Uterus (tissue), 3 donors: ENCODE measurements at regions not wholly inside any gene's neighbourhood (a gene's known extent, or its start where the extent isn't known, plus 50 kb on each side); places are given as distances from the start of the nearest gene placed in this dataset.

Experiments used
- DNase-seq, 2 donors: peaks; one replicate each; pipeline ENCODE4 v3.0.0-alpha.2; 2019 to 2020
- H3K27ac ChIP-seq, 2 donors: fragments of 200-600 bp; sonication (generic); 1 replicate in 1 of 2; 2 replicates in 1 of 2; pipeline ENCODE4 v1.5.1; 2016 to 2018
- H3K27me3 ChIP-seq, 2 donors: fragments of 200-600 bp; sonication (generic); one replicate each; pipeline ENCODE4 v1.5.1; 2018 to 2019; ENCODE audit warnings: control low read depth in 1 of 2
- H3K36me3 ChIP-seq, 2 donors: fragments of 200-600 bp; sonication (generic); one replicate each; pipeline ENCODE4 v1.5.1; 2019; ENCODE audit warnings: control low read depth in 1 of 2
- H3K4me1 ChIP-seq, 2 donors: fragments of 200-600 bp; sonication (generic); one replicate each; pipeline ENCODE4 v1.5.1; 2018 to 2019; ENCODE audit warnings: control low read depth in 1 of 2
- H3K4me3 ChIP-seq, 2 donors: fragments of 200-600 bp; sonication (generic); 1 replicate in 1 of 2; 2 replicates in 1 of 2; pipeline ENCODE4 v1.5.1; 2018 to 2019; ENCODE audit warnings: mild to moderate bottlenecking in 1 of 2
- H3K9me3 ChIP-seq, 2 donors: fragments of 200-600 bp; sonication (generic); one replicate each; pipeline ENCODE4 v1.5.1; 2019; ENCODE audit warnings: control low read depth in 1 of 2
- CTCF ChIP-seq, 4 experiments: fragments of 200-600 bp in 2 of 4; fragments of 450-650 bp in 2 of 4; sonication (generic) in 2 of 4; IDR thresholded peaks; one replicate each; pipeline ENCODE4 v1.5.1; 2016 to 2019; ENCODE audit warnings: antibody characterized with exemption in 4 of 4, mild to moderate bottlenecking in 2 of 4, moderate library complexity in 1 of 4
- POLR2A ChIP-seq, 2 donors: fragments of 450-650 bp; IDR thresholded peaks; one replicate each; pipeline ENCODE4 v1.6.1; 2016; ENCODE audit warnings: antibody characterized with exemption in 2 of 2, mild to moderate bottlenecking in 1 of 2, moderate library complexity in 1 of 2
- intact Hi-C: fragments of 100-400 bp; cut with DNase I; formaldehyde crosslinking; loops from one replicate; pipeline ENCODE4 v1.15.1; 2023; ENCODE audit warnings: low total_unique reads
- donor health status: DM: yes; HTN: yes; CAD: no.

- intact Hi-C loops: no loop called here
- H3K27me3 ChIP-seq: no peaks in the 10 kb centered on the region
- no peaks in the 10 kb centered on the region for H3K9me3 ChIP-seq
- no peak for DNase-seq
- H3K4me3 ChIP-seq: no peak overlapping the region
- TF ChIP-seq POLR2A (IDR thresholded peaks at IDR 0.05): no peak
- H3K4me1 ChIP-seq: no peaks in the 10 kb centered on the region
- H3K36me3 ChIP-seq: no peaks in the 10 kb centered on the region
- no peak overlapping the region for H3K27ac ChIP-seq
Measured at GRCh38 chr14:28607661-28608060, 158.9 kb upstream of the FOXG1 start.

- DNase-seq: no peak
- intact Hi-C loops: no loop called here
- H3K36me3 ChIP-seq: no peaks in the 10 kb centered on the region
- H3K9me3 ChIP-seq: no peaks in the 10 kb centered on the region
- H3K27me3 ChIP-seq: no peaks in the 10 kb centered on the region
- TF ChIP-seq POLR2A (IDR thresholded peaks at IDR 0.05) (no peak), CTCF (IDR thresholded peaks at IDR 0.05) (no peak)
- no peaks in the 10 kb centered on the region for H3K4me1 ChIP-seq
- H3K27ac ChIP-seq: no peak overlapping the region
- no peak overlapping the region for H3K4me3 ChIP-seq
Measured at GRCh38 chr14:28608443-28608842, 158.1 kb upstream of the FOXG1 start.

GRCh38 chr14:28608851-28609828 lies 157.4 kb upstream of the FOXG1 start:
- H3K9me3 ChIP-seq: no peaks in the 10 kb centered on the region
- DNase-seq: no peak
- intact Hi-C loops: no loop called here
- no peak overlapping the region for H3K4me3 ChIP-seq
- no peaks in the 10 kb centered on the region for H3K27me3 ChIP-seq
- TF ChIP-seq POLR2A (IDR thresholded peaks at IDR 0.05) (no peak), CTCF (IDR thresholded peaks at IDR 0.05) (no peak)
- H3K36me3 ChIP-seq: no peaks in the 10 kb centered on the region
- no peaks in the 10 kb centered on the region for H3K4me1 ChIP-seq
- no peak overlapping the region for H3K27ac ChIP-seq

GRCh38 chr14:28612414-28612813 lies 154.2 kb upstream of the FOXG1 start:
- Histone ChIP-seq H3K36me3 (no peaks in the 10 kb centered on the region), H3K27ac (no peak overlapping the region), H3K9me3 (no peaks in the 10 kb centered on the region), H3K27me3 (no peaks in the 10 kb centered on the region), H3K4me3 (no peak overlapping the region), H3K4me1 (no peaks in the 10 kb centered on the region)
- TF ChIP-seq POLR2A (IDR thresholded peaks at IDR 0.05) (no peak), CTCF (IDR thresholded peaks at IDR 0.05) (no peak)
- intact Hi-C loops: no loop called here
- no peak for DNase-seq

GRCh38 chr14:28613532-28613931 lies 153.1 kb upstream of the FOXG1 start:
- intact Hi-C loops: no loop called here
- no peaks in the 10 kb centered on the region for H3K4me1 ChIP-seq
- H3K9me3 ChIP-seq: no peaks in the 10 kb centered on the region
- H3K27ac ChIP-seq: no peak overlapping the region
- no peaks in the 10 kb centered on the region for H3K36me3 ChIP-seq
- TF ChIP-seq POLR2A (IDR thresholded peaks at IDR 0.05) (no peak), CTCF (IDR thresholded peaks at IDR 0.05) (no peak)
- H3K27me3 ChIP-seq: peaks cover 0 to 3% of the 10 kb centered on the region in 2 donors
- H3K4me3 ChIP-seq: no peak overlapping the region
- no peak for DNase-seq
